ENCODE measurements at regions not wholly inside any gene's neighbourhood (a gene's known extent, or its start where the extent isn't known, plus 50 kb on each side); places are given as distances from the start of the nearest gene placed in this dataset.
"Not testable (repeated sequence)": the region's sequence is repeated elsewhere in the genome, so short reads cannot be mapped to it uniquely, and the experiment has no call there.

DNA sequence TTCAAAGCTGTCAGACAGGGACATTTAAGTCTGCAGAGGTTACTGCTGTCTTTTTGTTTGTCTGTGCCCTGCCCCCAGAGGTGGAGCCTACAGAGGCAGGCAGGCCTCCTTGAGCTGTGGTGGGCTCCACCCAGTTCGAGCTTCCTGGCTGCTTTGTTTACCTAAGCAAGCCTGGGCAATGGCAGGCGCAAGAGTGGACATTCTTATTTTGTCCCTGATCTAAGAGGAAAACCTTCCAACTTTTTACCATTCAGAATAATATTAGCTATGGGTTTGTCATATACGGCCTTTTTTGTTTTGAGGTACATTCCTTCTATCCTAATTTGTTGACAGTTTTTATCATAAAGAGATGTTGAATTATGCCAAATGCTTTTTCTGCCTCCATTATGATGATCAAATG, 129.3 kb downstream of the ZMAT3 start:
- TF ChIP-seq CTCF (IDR thresholded peaks at IDR 0.05 in 4 of 5, conservative IDR thresholded peaks at IDR 0.05 in 1 of 5); POLR2A (IDR thresholded peaks at IDR 0.05): not testable (repeated sequence)

Measured in gastrocnemius medialis (tissue), 4 donors.